ENCODE measurements at regions not wholly inside any gene's neighbourhood (a gene's known extent, or its start where the extent isn't known, plus 50 kb on each side); places are given as distances from the start of the nearest gene placed in this dataset.

- DNase-seq (ENCODE audit: low read depth, low spot score) (no peak), FAIRE-seq (no peak)
- Histone ChIP-seq H4K20me1 (replicated peaks; ENCODE audit: control insufficient read depth, extremely low read depth, insufficient read depth, low read length) (no peaks in the 10 kb centered on the region), H3K4me3 (replicated peaks in 1 of 3; ENCODE audit: insufficient read depth in 1 of 3, low read depth in 1 of 3, low read length in 3 of 3) (no peak overlapping the region), H3K9me3 (replicated peaks; ENCODE audit: control insufficient read depth, insufficient read depth, low read length) (no peaks in the 10 kb centered on the region), H3K9ac (replicated peaks; ENCODE audit: extremely low read depth, insufficient read depth, low read length) (no peak overlapping the region), H3K27me3 (ENCODE audit: control insufficient read depth in 2 of 2, insufficient read depth in 2 of 2, low read length in 2 of 2) (no peaks in the 10 kb centered on the region), H3K36me3 (ENCODE audit: control insufficient read depth in 2 of 2, extremely low read depth in 1 of 2, insufficient read depth in 2 of 2, low read length in 2 of 2) (no peaks in the 10 kb centered on the region), H2AFZ (ENCODE audit: low read depth, low read length) (no peak overlapping the region), H3K27ac (ENCODE audit: insufficient read depth, low read depth, low read length) (no peak overlapping the region), H3K4me2 (ENCODE audit: insufficient read depth, low read length) (no peak overlapping the region), H3K4me1 (ENCODE audit: control insufficient read depth, extremely low read depth, insufficient read depth, low read length) (no peaks in the 10 kb centered on the region), H3K9me1 (replicated peaks; ENCODE audit: control insufficient read depth, extremely low read depth, insufficient read depth, low read length) (no peaks in the 10 kb centered on the region), H3K79me2 (ENCODE audit: control insufficient read depth, insufficient read depth, low read length) (no peaks in the 10 kb centered on the region)
- CTCF ChIA-PET: no interaction called here
- POLR2A ChIA-PET: no interaction called here
- dilution Hi-C loops (cut with MboI; ENCODE audit: extremely low pct_ligation_motif_present, low sequenced_read_pairs): no loop called here
- intact Hi-C loops (cut with micrococcal nuclease): no loop called here
- no TSS peak for BruUV-seq (replicated peaks)
- TF ChIP-seq EZH2 (IDR thresholded peaks at IDR 0.05; ENCODE audit: borderline replicate concordance, low read depth, low read length, severe bottlenecking) (no peak), MYC (IDR thresholded peaks at IDR 0.05; ENCODE audit: low read depth, low read length) (no peak), POLR2A (IDR thresholded peaks at IDR 0.05; ENCODE audit: low read depth, low read length) (no peak), GATA2 (IDR thresholded peaks at IDR 0.05; ENCODE audit: insufficient read depth, insufficient read length, low read depth, low read length) (no peak), JUN (IDR thresholded peaks at IDR 0.05; ENCODE audit: borderline replicate concordance, insufficient read depth, insufficient read length, low read depth) (no peak)
These were observed 448.9 kb upstream of the TSPY4 start for GRCh38 chrY:8888371-8888770.

- CTCF ChIA-PET: no interaction called here
- POLR2A ChIA-PET: no interaction called here
- no peaks in the 10 kb centered on the region for H3K9me3 ChIP-seq (replicated peaks; ENCODE audit: control insufficient read depth, insufficient read depth, low read length)
- no peak overlapping the region for H3K4me3 ChIP-seq (replicated peaks in 1 of 3; ENCODE audit: insufficient read depth in 1 of 3, low read depth in 1 of 3, low read length in 3 of 3)
- no peak overlapping the region for H3K4me2 ChIP-seq (ENCODE audit: insufficient read depth, low read length)
- intact Hi-C loops (cut with micrococcal nuclease) (no loop called here), dilution Hi-C loops (cut with MboI; ENCODE audit: extremely low pct_ligation_motif_present, low sequenced_read_pairs) (no loop called here)
- DNase-seq (ENCODE audit: low read depth, low spot score) (no peak), FAIRE-seq (no peak)
- no TSS peak for BruUV-seq (replicated peaks)
- TF ChIP-seq FOS (IDR thresholded peaks at IDR 0.05; ENCODE audit: borderline replicate concordance, insufficient read depth, low read length) (no peak), GATA2 (IDR thresholded peaks at IDR 0.05; ENCODE audit: insufficient read depth, insufficient read length, low read depth, low read length) (no peak)
- H2AFZ ChIP-seq (ENCODE audit: low read depth, low read length): no peak overlapping the region
- H3K36me3 ChIP-seq (ENCODE audit: control insufficient read depth in 2 of 2, extremely low read depth in 1 of 2, insufficient read depth in 2 of 2, low read length in 2 of 2): no peaks in the 10 kb centered on the region
- H3K9me1 ChIP-seq (replicated peaks; ENCODE audit: control insufficient read depth, extremely low read depth, insufficient read depth, low read length): no peaks in the 10 kb centered on the region
- no peaks in the 10 kb centered on the region for H3K79me2 ChIP-seq (ENCODE audit: control insufficient read depth, insufficient read depth, low read length)
- no peaks in the 10 kb centered on the region for H3K27me3 ChIP-seq (ENCODE audit: control insufficient read depth in 2 of 2, insufficient read depth in 2 of 2, low read length in 2 of 2)
- no peak overlapping the region for H3K27ac ChIP-seq (ENCODE audit: insufficient read depth, low read depth, low read length)
- no peaks in the 10 kb centered on the region for H4K20me1 ChIP-seq (replicated peaks; ENCODE audit: control insufficient read depth, extremely low read depth, insufficient read depth, low read length)
- H3K4me1 ChIP-seq (ENCODE audit: control insufficient read depth, extremely low read depth, insufficient read depth, low read length): no peaks in the 10 kb centered on the region
- H3K9ac ChIP-seq (replicated peaks; ENCODE audit: extremely low read depth, insufficient read depth, low read length): no peak overlapping the region
These were observed 439.4 kb upstream of the TSPY4 start for GRCh38 chrY:8897876-8898275.

Measured in endothelial cell of umbilical vein (primary cell).